HG03196 (cell line): ENCODE measurements at regions not wholly inside any gene's neighbourhood (a gene's known extent, or its start where the extent isn't known, plus 50 kb on each side); places are given as distances from the start of the nearest gene placed in this dataset.
"Not testable (repeated sequence)": the region's sequence is repeated elsewhere in the genome, so short reads cannot be mapped to it uniquely, and the experiment has no call there.

ENCODE experiments used
- ATAC-seq: cut with Tn5 transposase; IDR thresholded peaks from one replicate; pipeline ENCODE4 v1.9.1; 2021; ENCODE audit not compliant: unreplicated experiment

- no peak for ATAC-seq
Observed at GRCh38 chr5:2353871-2354440, 397.5 kb downstream of the IRX2 start.

GRCh38 chr5:2353211-2353610, 398.3 kb downstream of the IRX2 start:
- ATAC-seq = no peak

GRCh38 chr5:2352101-2352861, 399.2 kb downstream of the IRX2 start:
- ATAC-seq = no peak

GRCh38 chr5:2349768-2350167, 401.7 kb downstream of the IRX2 start:
- not testable (repeated sequence) for ATAC-seq

GRCh38 chr5:2338686-2339085, 412.8 kb downstream of the IRX2 start:
- no peak for ATAC-seq

GRCh38 chr5:2335733-2336515, 415.6 kb downstream of the IRX2 start:
- ATAC-seq = no peak

GRCh38 chr5:2335125-2335732, 416.2 kb downstream of the IRX2 start:
- ATAC-seq = no peak

GRCh38 chr5:2334719-2335118, 416.8 kb downstream of the IRX2 start:
- ATAC-seq = no peak

- no peak for ATAC-seq
Observed at GRCh38 chr5:2333291-2333690, 418.2 kb downstream of the IRX2 start.

- no peak for ATAC-seq
Observed at GRCh38 chr5:2332521-2332920, 419.0 kb downstream of the IRX2 start.

- ATAC-seq = no peak
Observed at GRCh38 chr5:2330325-2331130, 420.9 kb downstream of the IRX2 start.

- no peak for ATAC-seq
Observed at GRCh38 chr5:2329741-2330140, 421.7 kb downstream of the IRX2 start.

GRCh38 chr5:2326601-2327000, 424.9 kb downstream of the IRX2 start:
- ATAC-seq = no peak

GRCh38 chr5:2324788-2325187, 426.7 kb downstream of the IRX2 start:
- ATAC-seq = no peak

GRCh38 chr5:2320611-2321010, 430.9 kb downstream of the IRX2 start:
- no peak for ATAC-seq

- no peak for ATAC-seq
Observed at GRCh38 chr5:2317540-2317939, 433.9 kb downstream of the IRX2 start.

GRCh38 chr5:2311851-2312250, 429.1 kb upstream of the IRX4 start:
- no peak for ATAC-seq

- no peak for ATAC-seq
Observed at GRCh38 chr5:2310946-2311345, 428.2 kb upstream of the IRX4 start.

GRCh38 chr5:2307631-2308030, 424.9 kb upstream of the IRX4 start:
- ATAC-seq = no peak

GRCh38 chr5:2306711-2307110, 424.0 kb upstream of the IRX4 start:
- no peak for ATAC-seq
